Stimulated activated naive CD8-positive, alpha-beta T cell treated with anti-CD3 and anti-CD28 coated beads, Interleukin-15, Interleukin-2, amounts not matched to agents 100 ng/mL and 50 ng/mL, for 24 hours (primary cell): ENCODE measurements at regions not wholly inside any gene's neighbourhood (a gene's known extent, or its start where the extent isn't known, plus 50 kb on each side); places are given as distances from the start of the nearest gene placed in this dataset.

Experiments
- H3K27ac Mint-ChIP-seq: one replicate; pipeline ENCODE4 v1.8.0; 2021; ENCODE audit warnings: mild to moderate bottlenecking, mixed read lengths
- H3K27me3 Mint-ChIP-seq: one replicate; pipeline ENCODE4 v1.8.0; 2021; ENCODE audit warnings: mixed read lengths
- H3K36me3 Mint-ChIP-seq: one replicate; pipeline ENCODE4 v1.8.0; 2021; ENCODE audit warnings: low read depth, mixed read lengths
- H3K4me1 Mint-ChIP-seq: one replicate; pipeline ENCODE4 v1.8.0; 2021; ENCODE audit warnings: low read depth, mixed read lengths
- H3K4me3 Mint-ChIP-seq: one replicate; pipeline ENCODE4 v1.8.0; 2021; ENCODE audit warnings: mild to moderate bottlenecking, mixed read lengths
- H3K9me3 Mint-ChIP-seq: one replicate; pipeline ENCODE4 v1.8.0; 2021; ENCODE audit warnings: mixed read lengths

DNA sequence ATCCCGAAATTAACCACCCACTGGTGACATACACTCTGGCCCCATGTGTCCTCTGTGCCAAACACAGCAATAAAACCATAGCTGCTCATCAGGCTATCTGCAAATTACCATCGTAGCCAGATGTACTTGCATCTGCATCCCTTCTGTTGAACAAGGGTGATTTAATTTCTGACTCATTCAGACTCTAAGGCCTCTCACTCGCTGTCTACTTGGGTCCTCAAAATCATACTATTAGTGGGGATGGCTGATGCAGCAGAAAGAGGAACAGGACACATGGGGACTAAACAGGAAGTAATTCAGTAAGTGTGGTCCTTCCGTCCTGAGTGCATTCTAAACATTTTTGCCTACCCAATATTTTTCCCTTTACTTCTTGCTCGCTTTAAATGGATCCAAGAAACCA lies 2275.0 kb upstream of the PCDH20 start:
- Mint-ChIP-seq H3K27ac (no peak overlapping the region), H3K36me3 (no peaks in the 10 kb centered on the region), H3K27me3 (no peaks in the 10 kb centered on the region), H3K9me3 (peaks cover 19% of the 10 kb centered on the region), H3K4me1 (no peaks in the 10 kb centered on the region), H3K4me3 (no peak overlapping the region)

DNA sequence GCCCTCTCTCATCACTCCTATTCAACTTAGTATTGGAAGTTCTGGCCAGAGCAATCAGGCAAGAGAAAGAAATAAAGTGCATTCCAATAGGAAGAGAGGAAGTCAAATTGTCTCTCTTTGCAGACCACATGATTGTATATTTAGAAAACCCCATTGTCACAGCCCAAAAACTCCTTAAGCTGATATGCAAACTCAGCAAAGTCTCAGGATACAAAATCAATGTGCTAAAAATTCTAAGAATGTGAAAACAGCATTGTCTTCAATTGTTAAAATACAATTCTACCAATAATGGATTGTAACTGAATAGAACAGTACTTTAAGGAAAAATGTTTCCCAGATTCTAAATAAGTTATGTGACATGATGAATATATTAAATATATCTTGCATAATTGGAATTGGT lies 2269.2 kb upstream of the PCDH20 start:
- Mint-ChIP-seq H3K27ac (no peak overlapping the region), H3K27me3 (no peaks in the 10 kb centered on the region), H3K4me3 (no peak overlapping the region), H3K36me3 (no peaks in the 10 kb centered on the region), H3K9me3 (peaks cover 31% of the 10 kb centered on the region), H3K4me1 (no peaks in the 10 kb centered on the region)

DNA sequence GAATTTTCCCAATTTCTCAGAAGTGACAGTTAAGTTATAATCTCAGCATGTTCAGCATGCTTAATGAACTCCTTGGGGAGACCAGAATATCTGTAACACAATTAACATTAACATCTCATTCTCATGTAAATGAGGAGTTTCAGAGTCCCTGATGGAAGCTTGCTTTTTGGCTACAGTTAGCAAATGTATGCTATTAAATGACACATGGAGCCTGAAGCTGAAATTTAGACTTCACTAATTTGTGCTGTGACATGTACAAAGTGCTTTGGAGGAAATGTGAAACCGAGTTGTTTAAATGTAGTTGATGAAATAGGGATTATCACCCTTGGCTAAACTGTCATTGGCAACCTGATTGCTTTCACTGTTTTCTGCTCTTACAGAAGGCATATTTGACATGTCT lies 2265.1 kb upstream of the PCDH20 start:
- H3K27ac Mint-ChIP-seq: no peak overlapping the region
- peaks cover 16% of the 10 kb centered on the region for H3K9me3 Mint-ChIP-seq
- H3K4me1 Mint-ChIP-seq: no peaks in the 10 kb centered on the region
- H3K4me3 Mint-ChIP-seq: no peak overlapping the region
- H3K36me3 Mint-ChIP-seq: no peaks in the 10 kb centered on the region
- no peaks in the 10 kb centered on the region for H3K27me3 Mint-ChIP-seq

DNA sequence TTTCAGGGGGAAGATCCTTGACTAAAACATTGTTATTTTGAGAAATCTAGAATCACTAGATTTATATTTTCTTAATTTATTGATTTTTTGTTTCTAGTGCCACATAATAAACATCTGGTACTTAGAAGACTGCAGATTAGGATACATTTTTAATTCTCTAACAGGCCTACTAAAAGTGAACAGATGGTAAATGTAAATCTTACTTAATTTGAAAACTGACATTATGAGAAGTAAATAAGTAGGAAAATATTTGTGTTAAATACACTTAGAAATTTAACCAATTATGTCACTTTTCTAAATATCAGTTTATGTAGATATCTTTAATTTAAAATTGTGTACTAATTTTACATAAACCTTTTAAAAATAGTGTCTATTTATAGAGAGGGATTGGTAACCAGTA lies 2255.6 kb upstream of the PCDH20 start:
- Mint-ChIP-seq H3K36me3 (no peaks in the 10 kb centered on the region), H3K4me3 (no peak overlapping the region), H3K9me3 (no peaks in the 10 kb centered on the region), H3K4me1 (no peaks in the 10 kb centered on the region), H3K27me3 (no peaks in the 10 kb centered on the region), H3K27ac (no peak overlapping the region)

DNA sequence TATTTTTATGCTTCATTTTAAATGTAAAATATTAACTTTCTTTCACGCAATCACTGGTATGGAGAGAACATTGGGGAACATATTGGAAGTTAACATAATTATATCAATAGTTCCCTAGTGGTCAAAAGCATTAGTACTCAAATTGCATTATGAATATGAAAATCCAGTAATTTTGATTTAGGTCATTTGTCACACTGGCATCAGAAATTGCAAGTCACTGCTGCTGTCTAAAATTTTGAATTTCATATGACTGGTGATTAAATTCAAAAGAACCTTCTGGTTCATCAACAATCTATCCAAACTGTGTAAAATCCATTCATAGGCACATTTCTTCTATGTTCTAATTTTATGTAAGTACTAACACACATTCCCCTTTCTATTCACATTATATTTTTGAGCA lies 2235.7 kb upstream of the PCDH20 start:
- Mint-ChIP-seq H3K4me1 (no peaks in the 10 kb centered on the region), H3K4me3 (no peak overlapping the region), H3K27me3 (no peaks in the 10 kb centered on the region), H3K27ac (no peak overlapping the region), H3K9me3 (peaks cover 14% of the 10 kb centered on the region), H3K36me3 (no peaks in the 10 kb centered on the region)

DNA sequence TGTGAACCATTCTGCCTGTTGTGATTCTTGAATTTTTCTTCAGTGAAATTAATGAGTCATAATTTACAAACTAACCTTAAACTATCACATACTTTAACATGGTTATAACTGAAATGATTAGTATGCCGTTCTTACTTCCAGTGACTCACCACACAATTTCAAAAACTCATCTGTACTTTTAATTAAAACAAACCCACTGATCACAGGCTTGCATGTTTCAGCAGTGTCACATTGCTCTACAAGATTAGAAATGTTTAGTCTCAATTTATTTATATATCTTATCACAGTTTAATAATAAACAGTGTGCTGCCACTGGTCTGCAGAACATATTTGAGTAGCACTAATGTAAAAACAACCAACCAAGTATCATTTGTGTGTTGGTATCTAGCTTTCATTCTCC lies 2227.9 kb upstream of the PCDH20 start:
- Mint-ChIP-seq H3K27ac (no peak overlapping the region), H3K36me3 (no peaks in the 10 kb centered on the region), H3K9me3 (no peaks in the 10 kb centered on the region), H3K27me3 (no peaks in the 10 kb centered on the region), H3K4me1 (no peaks in the 10 kb centered on the region), H3K4me3 (no peak overlapping the region)

DNA sequence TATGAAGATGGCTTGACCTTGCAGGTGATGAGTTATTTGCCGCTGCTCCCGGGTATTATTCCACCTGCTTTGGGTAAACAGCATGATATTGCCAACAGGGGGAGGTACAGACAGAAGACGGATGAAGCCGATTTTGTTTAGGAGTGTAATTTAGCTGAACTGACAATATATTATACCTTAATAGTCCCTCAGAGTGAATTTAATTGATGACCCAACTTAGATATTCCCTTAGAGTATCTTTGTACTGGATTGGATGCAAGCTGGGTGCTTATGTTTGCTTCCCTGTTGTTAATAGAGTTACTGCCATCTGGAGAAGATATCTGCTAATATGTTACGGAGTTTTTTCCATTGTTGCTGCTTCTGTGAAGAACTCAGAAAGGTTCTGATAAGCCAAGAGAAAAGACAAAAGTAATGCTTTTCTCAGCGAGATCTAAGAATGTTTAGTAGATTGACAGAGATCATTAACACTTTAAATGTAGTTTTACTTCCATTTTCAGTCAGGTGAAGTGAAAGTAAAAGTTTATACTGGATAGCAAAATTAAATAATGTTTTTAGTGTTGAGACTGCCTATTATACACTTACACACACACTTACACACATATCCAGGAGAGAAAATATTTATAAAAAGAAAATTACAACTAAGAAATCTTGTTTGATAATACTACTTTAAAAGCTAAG lies 2220.8 kb upstream of the PCDH20 start:
- Mint-ChIP-seq H3K4me3 (peak overlapping the region; percentile 71), H3K4me1 (no peaks in the 10 kb centered on the region), H3K36me3 (no peaks in the 10 kb centered on the region), H3K27ac (no peak overlapping the region), H3K27me3 (no peaks in the 10 kb centered on the region), H3K9me3 (no peaks in the 10 kb centered on the region)

DNA sequence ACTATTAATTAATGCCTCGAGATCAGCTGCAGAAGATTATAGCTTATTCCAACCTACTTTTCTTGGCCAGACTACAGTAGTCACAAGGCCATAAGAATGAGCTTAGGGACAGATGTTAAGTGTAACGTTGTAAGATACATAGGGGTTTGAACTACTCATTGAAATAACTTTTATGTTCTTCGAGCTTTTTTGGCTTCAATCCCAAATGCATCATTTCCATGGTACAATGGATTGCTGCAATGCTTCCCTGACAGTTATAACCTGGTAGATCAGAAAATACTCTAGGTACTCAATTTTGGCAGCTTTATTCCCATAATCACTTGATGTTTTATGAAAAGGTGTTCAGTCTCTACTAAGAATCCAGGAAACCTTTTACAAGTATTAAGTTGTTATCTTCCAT lies 2216.7 kb upstream of the PCDH20 start:
- Mint-ChIP-seq H3K36me3 (no peaks in the 10 kb centered on the region), H3K27me3 (no peaks in the 10 kb centered on the region), H3K4me1 (no peaks in the 10 kb centered on the region), H3K4me3 (no peak overlapping the region), H3K9me3 (no peaks in the 10 kb centered on the region), H3K27ac (no peak overlapping the region)

DNA sequence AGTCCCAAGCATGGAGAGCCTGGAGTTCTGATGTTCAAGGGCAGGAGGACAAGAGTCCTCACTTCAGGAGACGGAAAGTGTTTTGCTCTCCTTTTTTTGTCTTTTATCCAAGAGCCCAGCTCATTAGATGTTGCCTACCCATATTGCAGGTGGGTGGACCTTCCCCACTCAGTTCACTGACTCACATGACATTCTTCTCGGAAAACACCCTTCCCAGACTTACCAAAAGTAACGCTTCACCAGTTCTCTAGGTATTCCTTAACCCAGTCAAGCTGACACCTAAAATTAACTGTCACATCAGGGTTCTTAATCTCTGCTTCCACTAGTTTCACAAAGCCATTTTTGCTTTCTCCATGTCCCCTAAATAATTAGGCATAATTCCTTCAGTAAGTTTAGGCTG lies 2215.4 kb upstream of the PCDH20 start:
- no peaks in the 10 kb centered on the region for H3K4me1 Mint-ChIP-seq
- H3K4me3 Mint-ChIP-seq: no peak overlapping the region
- H3K27me3 Mint-ChIP-seq: no peaks in the 10 kb centered on the region
- H3K27ac Mint-ChIP-seq: no peak overlapping the region
- no peaks in the 10 kb centered on the region for H3K36me3 Mint-ChIP-seq
- H3K9me3 Mint-ChIP-seq: no peaks in the 10 kb centered on the region

DNA sequence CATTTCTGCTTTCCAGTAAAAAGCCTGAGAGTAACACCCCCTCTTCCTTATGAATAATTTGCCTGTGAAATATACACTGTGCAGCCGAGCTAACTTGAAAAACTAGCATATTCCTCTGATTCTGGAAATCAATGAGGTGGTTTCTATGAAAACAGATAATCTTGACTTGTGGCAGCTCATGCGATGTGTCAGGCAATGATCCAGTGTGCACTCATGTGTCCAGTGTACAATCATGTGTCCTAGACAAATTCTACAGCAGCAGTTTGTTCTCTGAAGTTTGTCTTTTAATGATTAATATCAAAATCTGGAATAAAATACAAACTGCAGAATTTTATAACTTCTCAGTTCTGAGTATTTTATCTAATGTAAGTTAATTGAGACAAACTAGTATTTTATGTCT lies 2213.9 kb upstream of the PCDH20 start:
- Mint-ChIP-seq H3K27me3 (no peaks in the 10 kb centered on the region), H3K4me3 (no peak overlapping the region)

DNA sequence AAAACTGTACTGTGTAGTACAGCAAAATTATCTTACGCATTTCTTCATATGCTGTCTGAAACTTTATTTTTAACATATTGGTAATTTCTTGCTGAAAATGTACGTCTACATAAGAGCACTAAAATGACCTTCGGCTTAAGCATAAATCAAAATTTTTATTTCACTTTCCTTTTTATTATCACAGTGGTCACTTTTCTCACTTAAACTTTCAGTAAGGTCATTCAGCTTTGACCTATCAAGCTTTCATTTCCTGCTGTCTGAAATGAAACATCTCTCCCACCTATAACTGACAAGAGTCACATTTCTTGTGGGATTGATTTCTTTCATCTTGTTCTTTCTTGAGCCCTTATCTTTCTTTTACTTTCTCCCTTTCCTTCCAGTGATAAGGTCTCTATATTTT lies 2212.7 kb upstream of the PCDH20 start:
- Mint-ChIP-seq H3K4me3 (no peak overlapping the region), H3K4me1 (no peaks in the 10 kb centered on the region), H3K27ac (no peak overlapping the region), H3K27me3 (no peaks in the 10 kb centered on the region), H3K9me3 (peaks cover under 1% of the 10 kb centered on the region), H3K36me3 (no peaks in the 10 kb centered on the region)

More for the DNA sequence above, 2213.9 kb upstream of the PCDH20 start:
- Mint-ChIP-seq H3K27ac (no peak overlapping the region), H3K4me1 (no peaks in the 10 kb centered on the region), H3K36me3 (no peaks in the 10 kb centered on the region), H3K9me3 (no peaks in the 10 kb centered on the region)

DNA sequence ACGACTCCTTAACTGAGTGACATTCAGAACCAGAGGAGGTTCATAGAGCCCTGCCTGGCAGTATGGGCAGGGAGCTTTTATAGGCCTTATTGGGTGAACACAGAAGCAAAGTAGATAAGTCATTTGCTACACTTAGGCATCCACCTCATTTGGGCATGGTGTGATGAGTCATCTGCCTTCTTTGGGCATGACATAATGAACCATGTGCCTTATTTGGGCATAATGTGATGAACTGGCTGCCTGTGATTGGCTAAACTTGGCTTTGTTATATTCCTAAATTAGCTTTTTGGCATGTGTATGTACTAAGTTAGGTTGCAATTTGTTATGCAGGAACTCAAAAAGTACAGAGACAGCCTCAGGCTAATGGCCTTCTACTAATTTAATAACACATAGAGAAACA lies 2210.2 kb upstream of the PCDH20 start:
- H3K4me3 Mint-ChIP-seq: no peak overlapping the region
- no peaks in the 10 kb centered on the region for H3K36me3 Mint-ChIP-seq
- H3K27me3 Mint-ChIP-seq: no peaks in the 10 kb centered on the region
- no peaks in the 10 kb centered on the region for H3K4me1 Mint-ChIP-seq
- H3K9me3 Mint-ChIP-seq: peaks cover 13% of the 10 kb centered on the region
- no peak overlapping the region for H3K27ac Mint-ChIP-seq

DNA sequence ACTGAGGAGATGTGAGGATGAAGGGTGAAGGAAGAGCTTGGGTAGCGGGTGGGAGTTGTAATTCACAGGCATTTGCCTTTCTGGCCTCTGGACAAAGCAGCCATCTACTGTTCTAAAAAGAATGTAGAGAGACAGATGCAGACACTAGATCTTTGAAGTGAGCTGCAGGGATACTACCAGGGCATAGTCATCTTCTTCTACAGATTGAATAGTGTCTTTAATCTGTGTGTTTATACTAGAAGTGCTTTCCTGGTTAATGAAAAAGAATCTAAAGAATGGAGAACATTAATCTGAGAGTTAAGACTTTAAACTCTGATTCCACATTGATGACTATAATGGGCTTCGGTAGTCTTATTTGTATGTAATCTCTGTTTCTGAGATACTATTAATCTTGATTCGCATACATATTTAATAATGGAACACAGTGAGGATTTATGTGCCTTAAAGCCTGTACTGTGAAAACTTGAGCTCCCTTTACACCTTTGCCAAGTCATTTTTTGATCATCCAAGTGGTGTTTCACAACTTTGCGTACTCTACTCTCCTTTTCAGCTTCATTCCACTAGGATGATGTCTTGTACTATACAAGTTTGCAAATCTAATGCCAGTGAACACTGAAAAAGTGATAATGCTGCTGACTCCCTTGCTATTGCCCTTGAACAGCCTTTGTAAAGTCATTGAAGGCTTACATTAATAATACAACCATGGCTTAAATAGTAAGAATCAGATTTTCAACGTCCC lies 2199.4 kb upstream of the PCDH20 start:
- Mint-ChIP-seq H3K9me3 (peaks cover 8% of the 10 kb centered on the region), H3K4me1 (no peaks in the 10 kb centered on the region), H3K4me3 (no peak overlapping the region), H3K27ac (no peak overlapping the region), H3K27me3 (no peaks in the 10 kb centered on the region), H3K36me3 (no peaks in the 10 kb centered on the region)

DNA sequence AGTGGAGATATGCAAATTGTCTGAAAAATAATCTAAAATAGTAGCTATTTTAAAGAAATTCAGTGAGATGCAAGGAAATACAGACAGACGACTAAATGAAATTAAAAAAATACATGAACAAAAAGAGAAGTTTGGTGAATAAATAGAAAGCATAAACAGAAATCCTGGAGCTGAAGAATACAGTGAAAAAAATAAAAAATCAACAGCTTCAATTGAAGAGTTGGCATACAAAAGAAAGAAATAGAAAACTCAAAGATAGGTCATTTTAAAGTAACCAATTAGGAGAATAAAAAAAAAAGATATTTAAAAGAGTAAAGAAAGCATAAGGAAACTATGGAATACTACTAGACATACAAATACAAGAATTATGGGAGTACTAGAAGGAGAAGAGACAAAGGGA lies 2191.5 kb upstream of the PCDH20 start:
- Mint-ChIP-seq H3K27me3 (no peaks in the 10 kb centered on the region), H3K9me3 (peaks cover 19% of the 10 kb centered on the region), H3K27ac (no peak overlapping the region), H3K4me1 (no peaks in the 10 kb centered on the region), H3K4me3 (no peak overlapping the region), H3K36me3 (no peaks in the 10 kb centered on the region)

DNA sequence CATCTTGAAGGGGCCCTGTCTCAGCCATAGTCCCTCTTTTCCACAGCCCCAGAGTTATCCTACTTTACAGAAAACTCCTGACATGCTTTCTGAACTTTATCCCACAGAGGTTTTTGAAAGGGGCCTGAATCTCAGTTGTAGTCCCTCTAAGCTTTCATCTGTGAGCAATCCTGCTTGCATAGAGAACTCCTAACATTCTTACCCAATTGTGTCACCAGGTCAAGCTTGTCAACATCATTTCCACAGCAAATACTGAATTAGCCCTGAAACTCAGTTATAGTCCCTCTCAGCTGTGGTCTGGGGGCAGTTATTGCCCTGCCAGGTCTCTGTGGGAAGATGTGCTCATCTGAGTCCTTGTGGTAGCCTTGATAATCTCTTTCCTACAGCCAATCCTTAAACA lies 2190.3 kb upstream of the PCDH20 start:
- peaks cover 25% of the 10 kb centered on the region for H3K9me3 Mint-ChIP-seq
- H3K27me3 Mint-ChIP-seq: no peaks in the 10 kb centered on the region
- no peaks in the 10 kb centered on the region for H3K36me3 Mint-ChIP-seq
- H3K27ac Mint-ChIP-seq: no peak overlapping the region
- H3K4me3 Mint-ChIP-seq: no peak overlapping the region
- H3K4me1 Mint-ChIP-seq: no peaks in the 10 kb centered on the region

DNA sequence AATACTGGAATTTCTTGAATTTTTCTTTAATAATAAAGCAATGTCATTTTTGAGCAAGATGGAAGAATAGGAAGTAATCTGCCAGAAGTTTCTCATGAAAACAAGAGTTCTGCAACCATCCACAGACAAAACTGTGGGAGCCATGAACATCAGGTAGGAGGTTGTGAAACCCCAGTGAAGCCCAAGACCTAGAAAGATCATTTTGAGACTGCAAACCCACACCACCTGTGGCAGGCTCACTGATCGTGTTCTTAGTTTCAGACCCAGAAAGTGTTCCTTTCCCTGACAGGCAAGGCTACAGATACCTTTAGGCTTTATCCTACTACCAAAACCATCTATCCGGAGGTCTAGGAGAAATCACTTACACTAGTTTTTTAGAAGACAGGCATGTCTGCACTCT lies 2189.8 kb upstream of the PCDH20 start:
- Mint-ChIP-seq H3K4me3 (no peak overlapping the region), H3K27ac (no peak overlapping the region), H3K9me3 (peaks cover 25% of the 10 kb centered on the region), H3K36me3 (no peaks in the 10 kb centered on the region), H3K27me3 (no peaks in the 10 kb centered on the region), H3K4me1 (no peaks in the 10 kb centered on the region)
